ENCODE measurements at regions not wholly inside any gene's neighbourhood (a gene's known extent, or its start where the extent isn't known, plus 50 kb on each side); places are given as distances from the start of the nearest gene placed in this dataset.

DNA sequence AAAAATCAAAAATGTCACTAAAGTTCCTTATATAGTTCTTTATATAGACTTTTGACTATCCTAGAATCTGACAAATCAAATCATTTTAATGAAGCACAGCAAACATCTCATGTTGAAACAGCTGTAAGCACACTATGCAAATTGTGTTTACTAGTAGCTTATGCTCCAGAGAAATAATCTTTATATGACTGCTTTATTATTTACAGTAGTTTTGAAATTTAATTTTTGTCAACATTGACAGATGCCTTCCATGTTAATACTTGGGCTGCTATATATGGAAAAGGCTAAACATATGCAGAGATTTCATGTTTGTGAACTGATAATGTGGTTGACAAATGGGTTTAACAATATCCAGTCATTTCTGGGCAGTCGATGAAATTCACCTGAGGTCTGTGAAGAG is 616.8 kb downstream of the TAFA4 start:
- TF ChIP-seq, protein P1, sequence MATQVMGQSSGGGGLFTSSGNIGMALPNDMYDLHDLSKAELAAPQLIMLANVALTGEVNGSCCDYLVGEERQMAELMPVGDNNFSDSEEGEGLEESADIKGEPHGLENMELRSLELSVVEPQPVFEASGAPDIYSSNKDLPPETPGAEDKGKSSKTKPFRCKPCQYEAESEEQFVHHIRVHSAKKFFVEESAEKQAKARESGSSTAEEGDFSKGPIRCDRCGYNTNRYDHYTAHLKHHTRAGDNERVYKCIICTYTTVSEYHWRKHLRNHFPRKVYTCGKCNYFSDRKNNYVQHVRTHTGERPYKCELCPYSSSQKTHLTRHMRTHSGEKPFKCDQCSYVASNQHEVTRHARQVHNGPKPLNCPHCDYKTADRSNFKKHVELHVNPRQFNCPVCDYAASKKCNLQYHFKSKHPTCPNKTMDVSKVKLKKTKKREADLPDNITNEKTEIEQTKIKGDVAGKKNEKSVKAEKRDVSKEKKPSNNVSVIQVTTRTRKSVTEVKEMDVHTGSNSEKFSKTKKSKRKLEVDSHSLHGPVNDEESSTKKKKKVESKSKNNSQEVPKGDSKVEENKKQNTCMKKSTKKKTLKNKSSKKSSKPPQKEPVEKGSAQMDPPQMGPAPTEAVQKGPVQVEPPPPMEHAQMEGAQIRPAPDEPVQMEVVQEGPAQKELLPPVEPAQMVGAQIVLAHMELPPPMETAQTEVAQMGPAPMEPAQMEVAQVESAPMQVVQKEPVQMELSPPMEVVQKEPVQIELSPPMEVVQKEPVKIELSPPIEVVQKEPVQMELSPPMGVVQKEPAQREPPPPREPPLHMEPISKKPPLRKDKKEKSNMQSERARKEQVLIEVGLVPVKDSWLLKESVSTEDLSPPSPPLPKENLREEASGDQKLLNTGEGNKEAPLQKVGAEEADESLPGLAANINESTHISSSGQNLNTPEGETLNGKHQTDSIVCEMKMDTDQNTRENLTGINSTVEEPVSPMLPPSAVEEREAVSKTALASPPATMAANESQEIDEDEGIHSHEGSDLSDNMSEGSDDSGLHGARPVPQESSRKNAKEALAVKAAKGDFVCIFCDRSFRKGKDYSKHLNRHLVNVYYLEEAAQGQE (IDR thresholded peaks at IDR 0.05), result no peak
- TF ChIP-seq, protein P2, sequence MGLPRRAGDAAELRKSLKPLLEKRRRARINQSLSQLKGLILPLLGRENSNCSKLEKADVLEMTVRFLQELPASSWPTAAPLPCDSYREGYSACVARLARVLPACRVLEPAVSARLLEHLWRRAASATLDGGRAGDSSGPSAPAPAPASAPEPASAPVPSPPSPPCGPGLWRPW (IDR thresholded peaks at IDR 0.05), result no peak
- no peak for TF ChIP-seq MYC (IDR thresholded peaks at IDR 0.05; ENCODE audit: borderline replicate concordance, low read length)
- no peak for TF ChIP-seq ZNF302 (CRISPR knock-in tag; IDR thresholded peaks at IDR 0.05)
- TF ChIP-seq MAFK (IDR thresholded peaks at IDR 0.05; ENCODE audit: partially characterized antibody), result no peak
- TF ChIP-seq JUNB (IDR thresholded peaks at IDR 0.05), result no peak
- TF ChIP-seq FOSB (CRISPR knock-in tag; IDR thresholded peaks at IDR 0.05), result no peak
- TF ChIP-seq RARB (CRISPR knock-in tag; IDR thresholded peaks at IDR 0.05), result no peak
- TF ChIP-seq KDM5A (IDR thresholded peaks at IDR 0.05), result no peak
- TF ChIP-seq NFE2L2 (conservative IDR thresholded peaks at IDR 0.05; ENCODE audit: low read length), result no peak
- TF ChIP-seq RCOR1 (IDR thresholded peaks at IDR 0.05; ENCODE audit: low read depth, low read length), result no peak
- TF ChIP-seq NR3C1 (IDR thresholded peaks at IDR 0.05), result no peak
- TF ChIP-seq HDAC2 (IDR thresholded peaks at IDR 0.05), result no peak
- TF ChIP-seq CHD2 (IDR thresholded peaks at IDR 0.05; ENCODE audit: low read length, partially characterized antibody), result no peak
- TF ChIP-seq HEYL (CRISPR knock-in tag; IDR thresholded peaks at IDR 0.05), result no peak
- TF ChIP-seq, protein P3, sequence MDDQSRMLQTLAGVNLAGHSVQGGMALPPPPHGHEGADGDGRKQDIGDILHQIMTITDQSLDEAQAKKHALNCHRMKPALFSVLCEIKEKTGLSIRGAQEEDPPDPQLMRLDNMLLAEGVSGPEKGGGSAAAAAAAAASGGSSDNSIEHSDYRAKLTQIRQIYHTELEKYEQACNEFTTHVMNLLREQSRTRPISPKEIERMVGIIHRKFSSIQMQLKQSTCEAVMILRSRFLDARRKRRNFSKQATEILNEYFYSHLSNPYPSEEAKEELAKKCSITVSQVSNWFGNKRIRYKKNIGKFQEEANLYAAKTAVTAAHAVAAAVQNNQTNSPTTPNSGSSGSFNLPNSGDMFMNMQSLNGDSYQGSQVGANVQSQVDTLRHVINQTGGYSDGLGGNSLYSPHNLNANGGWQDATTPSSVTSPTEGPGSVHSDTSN (IDR thresholded peaks at IDR 0.05), result no peak
- TF ChIP-seq HOXB5 (CRISPR knock-in tag; IDR thresholded peaks at IDR 0.05), result no peak
- TF ChIP-seq MAZ (IDR thresholded peaks at IDR 0.05; ENCODE audit: borderline replicate concordance, low read depth, low read length), result no peak
- TF ChIP-seq, protein P4, sequence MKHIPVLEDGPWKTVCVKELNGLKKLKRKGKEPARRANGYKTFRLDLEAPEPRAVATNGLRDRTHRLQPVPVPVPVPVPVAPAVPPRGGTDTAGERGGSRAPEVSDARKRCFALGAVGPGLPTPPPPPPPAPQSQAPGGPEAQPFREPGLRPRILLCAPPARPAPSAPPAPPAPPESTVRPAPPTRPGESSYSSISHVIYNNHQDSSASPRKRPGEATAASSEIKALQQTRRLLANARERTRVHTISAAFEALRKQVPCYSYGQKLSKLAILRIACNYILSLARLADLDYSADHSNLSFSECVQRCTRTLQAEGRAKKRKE (CRISPR knock-in tag; IDR thresholded peaks at IDR 0.05; ENCODE audit: low read depth), result no peak
- TF ChIP-seq ESRRA (IDR thresholded peaks at IDR 0.05; ENCODE audit: borderline replicate concordance, low read length), result no peak
- Histone ChIP-seq H3K27ac (no peak overlapping the region), H3K4me2 (no peak overlapping the region), H3K4me1 (no peaks in the 10 kb centered on the region), H3K4me3 (no peak overlapping the region), H3K9me3 (no peaks in the 10 kb centered on the region)
- no peak for FAIRE-seq
- POLR2A ChIA-PET, result no interaction called here
- CTCF ChIA-PET, result interaction anchor here (1.1 kb wide), 1 partner anchor 9 kb away, joined by 4 read pairs; no protein-coding TSS in a partner anchor
- no peak for DNase-seq (ENCODE audit: low read depth in 1 of 2, low spot score in 1 of 2)
- ATAC-seq, result no peak
- 0% methylated on average over 1 of the region's 1 CpG for WGBS (ENCODE audit: missing lambda C conversion rate)

DNA sequence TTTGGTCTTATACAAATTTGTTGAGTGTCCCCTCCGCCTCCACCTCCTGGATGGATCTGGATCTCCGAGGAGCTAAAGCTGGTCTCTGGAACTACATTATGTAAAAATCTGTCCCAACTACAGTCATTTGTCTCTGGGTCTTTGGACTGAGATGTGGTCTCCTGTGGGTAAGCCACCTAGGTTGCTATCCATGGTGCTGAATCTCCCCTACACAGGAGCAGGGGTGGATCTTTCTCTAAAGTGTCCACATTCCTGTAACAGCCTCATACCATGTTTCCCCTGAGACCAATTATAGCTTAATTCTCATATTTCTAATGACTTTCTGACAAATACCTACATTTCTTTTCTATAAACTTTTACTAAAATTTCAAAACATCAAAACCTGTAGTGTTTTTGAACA is 625.8 kb downstream of the TAFA4 start:
- TF ChIP-seq EHF (CRISPR knock-in tag; IDR thresholded peaks at IDR 0.05), result no peak
- TF ChIP-seq, protein P1 (IDR thresholded peaks at IDR 0.05), result peak; percentile 87
- H3K27ac ChIP-seq, result no peak overlapping the region
- FAIRE-seq, result no peak
- no peak for DNase-seq (ENCODE audit: low read depth in 1 of 2, low spot score in 1 of 2)
- ChIA-PET POLR2A (no interaction called here), CTCF (interaction anchor here (1.0 kb wide), 1 partner anchor 9 kb away, joined by 4 read pairs; no protein-coding TSS in a partner anchor)
- H3K9me3 ChIP-seq, result no peaks in the 10 kb centered on the region
- H3K4me3 ChIP-seq, result no peak overlapping the region
- WGBS (ENCODE audit: missing lambda C conversion rate), result 21% methylated on average over 2 of the region's 2 CpGs
- no peak for ATAC-seq
- no peaks in the 10 kb centered on the region for H3K4me1 ChIP-seq
- no peak overlapping the region for H3K4me2 ChIP-seq

Measured in A549 (cell line).